Activated T-cell treated with anti-CD3 and anti-CD28 coated beads, Interleukin-2, amount 50 U/mL, for 4 hours (primary cell): ENCODE measurements at regions not wholly inside any gene's neighbourhood (a gene's known extent, or its start where the extent isn't known, plus 50 kb on each side); places are given as distances from the start of the nearest gene placed in this dataset.

Source experiments
- ATAC-seq, 2 donors: fragments of 200-7000 bp; cut with Tn5 transposase; one replicate each; pipeline ENCODE4 v1.10.0; 2021
- DNase-seq: peaks from one replicate; pipeline ENCODE4 v3.0.0-alpha.2; 2020
- H3K27me3 Mint-ChIP-seq: one replicate; pipeline ENCODE4 v1.8.0; 2021; ENCODE audit warnings: low read depth, mixed read lengths
- H3K36me3 Mint-ChIP-seq: one replicate; pipeline ENCODE4 v1.8.0; 2022; ENCODE audit warnings: mixed read lengths; ENCODE audit not compliant: insufficient read depth
- H3K4me1 Mint-ChIP-seq: one replicate; pipeline ENCODE4 v1.8.0; 2021; ENCODE audit warnings: low read depth, mixed read lengths
- H3K4me3 Mint-ChIP-seq: one replicate; pipeline ENCODE4 v1.8.0; 2021; ENCODE audit warnings: mild to moderate bottlenecking, moderate library complexity, mixed read lengths
- H3K9me3 Mint-ChIP-seq: one replicate; pipeline ENCODE4 v1.8.0; 2021; ENCODE audit warnings: mixed read lengths

DNA sequence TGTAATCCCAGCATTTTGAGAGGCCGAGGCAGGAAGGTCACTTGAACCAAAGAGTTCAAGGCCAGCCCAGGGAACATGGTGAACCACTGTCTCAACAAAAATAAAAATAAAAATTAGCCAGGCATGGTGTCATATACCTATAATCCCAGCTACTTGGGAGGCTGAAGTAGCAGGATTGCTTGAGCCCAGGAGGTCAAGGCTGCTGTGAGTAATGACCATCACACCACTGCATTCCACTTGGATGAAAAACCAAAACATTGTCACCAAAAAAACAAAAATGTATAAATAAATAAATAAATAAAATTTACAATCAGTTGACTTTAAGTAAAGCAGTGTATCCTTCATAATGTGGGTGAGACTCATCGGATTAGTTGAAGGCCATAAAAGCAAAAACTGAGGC lies 541.4 kb downstream of the CSNK1G3 start:
- Mint-ChIP-seq H3K4me3 (no peak overlapping the region), H3K27me3 (no peaks in the 10 kb centered on the region), H3K4me1 (no peaks in the 10 kb centered on the region), H3K9me3 (peaks cover 8% of the 10 kb centered on the region), H3K36me3 (no peaks in the 10 kb centered on the region)
- DNase-seq (no peak), ATAC-seq (no peak)

DNA sequence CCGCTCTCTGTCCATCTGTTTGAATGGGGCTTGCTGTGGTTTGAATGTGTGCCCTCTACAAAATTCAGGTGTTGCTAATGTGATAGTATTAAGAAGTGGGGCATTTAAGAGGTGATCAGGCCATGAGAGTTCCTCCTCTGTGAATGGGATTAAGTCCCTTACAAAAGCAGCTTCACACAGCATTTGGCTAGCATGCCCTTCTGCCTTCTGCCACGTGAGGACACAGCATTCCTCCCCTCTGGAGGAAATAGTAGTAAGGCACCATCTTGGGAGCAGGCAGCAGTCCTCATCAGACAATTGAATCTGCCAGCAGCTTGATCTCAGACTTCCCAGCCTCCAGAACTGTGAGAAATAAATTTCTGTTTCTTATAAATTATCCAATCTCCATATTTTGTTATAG lies 540.2 kb downstream of the CSNK1G3 start:
- H3K27me3 Mint-ChIP-seq: no peaks in the 10 kb centered on the region
- no peaks in the 10 kb centered on the region for H3K36me3 Mint-ChIP-seq
- peaks cover 8% of the 10 kb centered on the region for H3K9me3 Mint-ChIP-seq
- no peak overlapping the region for H3K4me3 Mint-ChIP-seq
- ATAC-seq (no peak), DNase-seq (no peak)
- H3K4me1 Mint-ChIP-seq: no peaks in the 10 kb centered on the region

DNA sequence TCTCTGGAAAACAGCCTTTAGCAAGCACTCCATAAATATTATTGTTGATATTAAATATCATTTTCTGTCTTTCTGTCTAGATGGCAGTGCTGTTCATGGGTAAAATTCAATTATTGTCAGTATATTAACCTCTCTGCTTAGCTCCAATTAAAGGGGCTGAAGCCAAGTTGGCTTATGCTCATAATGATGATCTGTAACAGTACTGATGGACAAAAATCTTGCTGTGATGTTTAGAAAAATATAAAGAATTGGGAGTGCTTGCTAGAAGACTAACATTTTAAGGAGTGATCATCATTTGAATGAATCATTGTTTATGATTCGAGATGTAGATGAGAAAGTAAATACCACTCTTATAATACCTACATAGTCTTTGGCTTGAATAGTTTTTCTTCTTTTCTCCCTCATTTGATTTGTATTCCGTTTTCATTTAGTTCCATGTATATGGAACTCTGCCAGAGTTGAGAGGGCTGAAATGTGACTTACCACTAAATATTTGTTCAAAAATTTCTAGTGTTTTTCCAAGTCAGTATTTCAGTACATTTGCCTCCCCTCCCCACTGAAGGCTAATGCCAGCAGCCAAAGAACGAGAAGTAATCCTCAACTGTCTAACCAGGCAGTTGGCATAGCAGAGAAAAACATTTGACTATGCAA lies 538.3 kb downstream of the CSNK1G3 start:
- ATAC-seq (no peak), DNase-seq (no peak)
- H3K27me3 Mint-ChIP-seq: no peaks in the 10 kb centered on the region
- H3K4me3 Mint-ChIP-seq: no peak overlapping the region
- H3K9me3 Mint-ChIP-seq: peaks cover 10% of the 10 kb centered on the region
- H3K4me1 Mint-ChIP-seq: no peaks in the 10 kb centered on the region
- no peaks in the 10 kb centered on the region for H3K36me3 Mint-ChIP-seq

DNA sequence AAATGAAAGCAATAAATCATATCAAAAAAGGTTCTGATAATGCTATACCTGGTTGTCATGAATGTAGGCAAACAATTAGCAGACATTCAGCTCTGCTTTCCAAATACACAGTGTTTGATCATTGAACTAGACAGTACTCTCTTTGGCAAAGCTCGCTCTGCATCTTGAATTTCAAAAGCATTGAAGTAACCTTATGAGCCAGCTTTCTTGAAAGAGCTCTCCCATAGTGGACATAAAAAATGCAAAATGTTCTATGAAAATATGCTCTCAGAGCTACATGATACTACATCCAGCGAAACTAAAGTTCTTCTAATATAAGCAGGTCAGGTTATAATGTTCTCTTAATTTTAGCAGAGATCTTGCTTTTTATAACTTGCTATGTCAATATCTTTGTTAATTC lies 533.4 kb downstream of the CSNK1G3 start:
- peaks cover 8% of the 10 kb centered on the region for H3K9me3 Mint-ChIP-seq
- ATAC-seq (no peak), DNase-seq (no peak)
- H3K4me3 Mint-ChIP-seq: no peak overlapping the region
- H3K4me1 Mint-ChIP-seq: no peaks in the 10 kb centered on the region
- H3K36me3 Mint-ChIP-seq: no peaks in the 10 kb centered on the region
- no peaks in the 10 kb centered on the region for H3K27me3 Mint-ChIP-seq

DNA sequence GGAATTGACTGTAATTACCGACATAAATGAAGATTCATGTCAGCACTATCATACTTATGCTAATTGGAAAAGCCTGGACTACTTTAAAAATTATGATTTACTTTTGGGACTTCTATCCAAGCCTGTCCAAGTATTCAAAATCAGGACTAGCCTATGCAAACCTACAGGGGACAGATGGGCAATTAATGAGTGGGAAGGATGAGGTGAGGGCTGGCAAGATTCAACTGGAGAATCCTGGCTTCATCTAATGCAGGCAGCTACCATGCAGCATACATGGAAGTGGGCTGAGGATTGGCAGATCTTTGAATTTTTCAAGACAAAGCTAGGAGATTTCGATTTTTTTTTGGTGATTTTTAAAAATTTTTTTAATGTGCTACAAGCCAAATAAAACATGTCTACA lies 532.6 kb downstream of the CSNK1G3 start:
- DNase-seq (no peak), ATAC-seq (no peak)
- H3K9me3 Mint-ChIP-seq: peaks cover 8% of the 10 kb centered on the region
- no peak overlapping the region for H3K4me3 Mint-ChIP-seq
- H3K36me3 Mint-ChIP-seq: no peaks in the 10 kb centered on the region
- no peaks in the 10 kb centered on the region for H3K4me1 Mint-ChIP-seq
- no peaks in the 10 kb centered on the region for H3K27me3 Mint-ChIP-seq

DNA sequence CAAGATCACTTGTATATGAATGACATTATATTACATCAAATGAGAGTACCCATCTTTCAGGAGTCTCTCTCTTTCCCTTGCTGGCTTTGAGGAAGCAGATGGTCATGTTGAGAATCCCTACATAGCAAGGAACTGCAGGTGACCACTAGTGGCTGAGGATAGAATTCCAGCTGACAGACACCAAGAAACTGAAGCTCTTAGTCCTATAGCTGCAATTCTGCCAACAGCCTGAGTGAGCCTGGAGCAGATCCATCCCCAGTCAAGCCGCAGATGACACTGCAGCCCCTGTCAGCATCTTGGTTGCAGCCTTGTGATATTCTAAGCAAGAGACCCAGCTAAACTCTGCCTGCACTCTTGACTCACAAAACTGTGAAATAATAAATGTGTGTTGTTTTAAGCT lies 531.5 kb downstream of the CSNK1G3 start:
- Mint-ChIP-seq H3K4me1 (no peaks in the 10 kb centered on the region), H3K4me3 (no peak overlapping the region), H3K27me3 (no peaks in the 10 kb centered on the region), H3K36me3 (no peaks in the 10 kb centered on the region), H3K9me3 (peaks cover 8% of the 10 kb centered on the region)
- DNase-seq (no peak), ATAC-seq (no peak)

DNA sequence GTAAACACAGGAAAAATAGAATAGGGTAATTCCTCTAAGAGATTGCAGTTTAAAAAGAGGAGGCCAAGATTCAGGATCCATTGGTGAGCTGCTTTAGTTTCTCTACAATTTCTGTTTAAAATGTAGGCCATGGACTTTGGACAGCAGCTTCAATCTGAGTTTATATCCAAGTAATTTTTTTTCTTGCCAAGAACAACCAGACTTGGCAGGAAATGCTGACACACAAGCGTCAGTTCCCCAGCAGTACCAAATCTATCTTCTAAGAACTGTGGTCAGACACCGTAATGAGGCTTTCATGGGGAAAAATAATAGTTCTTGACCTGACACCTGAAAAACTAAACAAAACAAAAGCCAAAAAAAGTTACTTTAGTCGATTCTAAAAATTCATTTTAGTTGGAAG lies 528.8 kb downstream of the CSNK1G3 start:
- no peak for DNase-seq
- Mint-ChIP-seq H3K4me1 (no peaks in the 10 kb centered on the region), H3K9me3 (peaks cover 7% of the 10 kb centered on the region), H3K4me3 (no peak overlapping the region), H3K27me3 (no peaks in the 10 kb centered on the region), H3K36me3 (no peaks in the 10 kb centered on the region)
- ATAC-seq: no peak

DNA sequence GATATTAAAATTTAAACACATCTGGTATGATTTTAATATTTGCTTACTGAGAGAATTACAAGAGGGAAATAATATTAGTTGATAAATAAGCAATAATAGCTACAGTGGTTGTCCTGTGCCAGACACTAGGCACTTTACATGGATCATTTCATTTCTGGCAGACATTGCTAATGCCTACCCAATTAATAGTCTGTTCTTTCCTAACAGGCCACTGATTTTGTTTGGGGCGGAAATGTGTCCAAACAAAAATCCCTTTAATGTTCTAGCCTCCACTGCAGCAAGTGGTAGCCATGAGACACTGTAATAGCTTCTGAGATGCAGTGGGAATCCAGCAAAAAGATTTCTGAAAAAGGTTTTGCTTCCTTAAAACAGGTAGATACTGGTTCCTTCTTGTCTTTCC lies 527.4 kb downstream of the CSNK1G3 start:
- no peak for ATAC-seq
- H3K27me3 Mint-ChIP-seq: no peaks in the 10 kb centered on the region
- DNase-seq: no peak
- H3K36me3 Mint-ChIP-seq: no peaks in the 10 kb centered on the region
- H3K9me3 Mint-ChIP-seq: peaks cover 5% of the 10 kb centered on the region
- H3K4me1 Mint-ChIP-seq: no peaks in the 10 kb centered on the region
- H3K4me3 Mint-ChIP-seq: no peak overlapping the region

DNA sequence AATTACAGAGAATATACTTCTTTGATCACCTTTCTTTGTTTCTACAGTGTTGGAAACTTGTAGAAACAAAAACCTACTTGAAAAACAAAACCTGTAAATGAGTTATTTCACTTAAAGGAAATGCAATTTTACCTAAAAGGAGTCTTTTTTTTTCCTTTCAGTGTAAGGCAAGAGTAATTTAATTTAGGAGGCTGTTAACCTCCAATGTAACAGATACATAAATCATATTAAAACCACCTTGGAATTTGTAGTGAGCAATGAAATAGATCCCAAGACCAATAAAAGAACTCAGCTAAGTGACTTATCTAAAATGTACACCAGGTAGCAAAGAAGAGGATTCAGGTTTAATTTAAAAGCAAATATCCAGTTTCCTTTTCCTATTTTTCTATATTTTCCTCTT lies 524.8 kb downstream of the CSNK1G3 start:
- H3K27me3 Mint-ChIP-seq: no peaks in the 10 kb centered on the region
- ATAC-seq: no peak
- DNase-seq: no peak
- H3K4me1 Mint-ChIP-seq: no peaks in the 10 kb centered on the region
- no peaks in the 10 kb centered on the region for H3K36me3 Mint-ChIP-seq
- peaks cover 8% of the 10 kb centered on the region for H3K9me3 Mint-ChIP-seq
- no peak overlapping the region for H3K4me3 Mint-ChIP-seq

DNA sequence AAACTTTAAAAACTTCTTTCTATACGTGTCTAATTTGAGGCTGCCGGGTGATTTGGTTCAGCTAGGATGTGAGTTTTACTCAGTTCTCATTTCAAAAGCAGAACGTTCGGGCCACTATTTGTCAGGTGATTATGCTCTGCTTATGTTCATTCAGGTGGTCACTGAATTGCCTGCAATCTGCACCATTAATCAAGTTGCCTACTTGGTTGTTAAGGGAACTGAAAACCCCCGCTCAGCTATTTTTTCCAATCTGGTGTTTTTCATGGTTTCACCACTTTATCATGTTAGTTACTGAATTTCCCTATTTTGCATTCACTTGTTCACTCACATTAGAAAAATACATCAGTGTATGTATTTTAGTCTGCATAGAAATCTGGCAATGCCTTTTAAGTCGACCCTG lies 523.0 kb downstream of the CSNK1G3 start:
- Mint-ChIP-seq H3K9me3 (peaks cover 3% of the 10 kb centered on the region), H3K36me3 (no peaks in the 10 kb centered on the region), H3K27me3 (no peaks in the 10 kb centered on the region), H3K4me3 (no peak overlapping the region), H3K4me1 (no peaks in the 10 kb centered on the region)
- no peak for DNase-seq
- no peak for ATAC-seq

DNA sequence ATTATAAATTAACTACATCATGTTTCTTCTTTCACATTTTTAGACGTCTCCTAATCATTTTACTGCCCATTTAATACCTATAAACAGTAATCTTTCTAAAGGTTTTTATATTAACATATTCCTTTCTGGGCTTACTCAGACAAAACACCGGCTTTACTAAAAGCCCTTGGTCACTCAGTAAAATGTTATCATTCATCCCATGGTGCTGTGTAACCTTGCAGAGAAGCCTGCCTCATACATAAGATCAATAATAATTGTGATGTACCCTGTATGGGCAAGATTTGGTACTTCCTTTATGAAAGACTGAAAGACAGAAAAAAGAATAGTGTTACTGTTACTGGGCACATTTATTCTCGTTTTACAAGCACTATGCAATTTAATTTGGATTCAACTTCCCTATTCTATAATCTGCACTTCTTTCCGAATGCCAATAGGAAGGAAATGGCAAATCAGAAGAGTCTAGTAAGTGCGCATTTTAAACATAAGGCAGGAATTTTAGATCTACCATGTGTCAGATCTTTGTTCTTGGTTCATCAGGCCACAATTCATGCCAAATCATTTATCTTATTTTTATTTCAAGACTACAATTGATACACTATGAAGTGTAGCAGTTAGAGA lies 522.2 kb downstream of the CSNK1G3 start:
- ATAC-seq (no peak), DNase-seq (no peak)
- Mint-ChIP-seq H3K9me3 (peaks cover 3% of the 10 kb centered on the region), H3K36me3 (no peaks in the 10 kb centered on the region), H3K4me1 (no peaks in the 10 kb centered on the region), H3K4me3 (no peak overlapping the region), H3K27me3 (no peaks in the 10 kb centered on the region)

DNA sequence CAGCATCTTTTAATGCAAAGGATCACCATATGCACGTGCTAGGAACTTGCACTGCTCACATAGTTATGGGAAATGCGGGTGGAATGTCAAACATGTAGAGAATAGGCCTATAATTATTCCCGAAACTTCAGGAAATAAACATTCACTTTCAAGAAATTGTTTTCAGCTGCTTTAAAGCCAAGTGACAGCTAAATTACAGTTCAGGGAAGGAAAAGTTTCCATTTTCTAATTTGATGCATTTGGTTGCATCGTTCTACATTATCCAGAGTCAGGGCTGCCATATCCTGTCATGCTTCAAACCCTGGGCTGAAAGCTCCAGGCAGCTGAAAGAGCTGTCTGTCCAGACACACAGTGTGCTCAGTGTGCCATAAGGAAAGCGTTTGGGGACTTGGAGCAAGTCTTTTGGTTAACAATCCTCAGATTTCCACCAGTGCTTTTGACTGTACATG lies 518.1 kb downstream of the CSNK1G3 start:
- DNase-seq (no peak), ATAC-seq (no peak)
- Mint-ChIP-seq H3K36me3 (no peaks in the 10 kb centered on the region), H3K9me3 (peaks cover 8% of the 10 kb centered on the region), H3K4me1 (no peaks in the 10 kb centered on the region), H3K27me3 (no peaks in the 10 kb centered on the region), H3K4me3 (no peak overlapping the region)

DNA sequence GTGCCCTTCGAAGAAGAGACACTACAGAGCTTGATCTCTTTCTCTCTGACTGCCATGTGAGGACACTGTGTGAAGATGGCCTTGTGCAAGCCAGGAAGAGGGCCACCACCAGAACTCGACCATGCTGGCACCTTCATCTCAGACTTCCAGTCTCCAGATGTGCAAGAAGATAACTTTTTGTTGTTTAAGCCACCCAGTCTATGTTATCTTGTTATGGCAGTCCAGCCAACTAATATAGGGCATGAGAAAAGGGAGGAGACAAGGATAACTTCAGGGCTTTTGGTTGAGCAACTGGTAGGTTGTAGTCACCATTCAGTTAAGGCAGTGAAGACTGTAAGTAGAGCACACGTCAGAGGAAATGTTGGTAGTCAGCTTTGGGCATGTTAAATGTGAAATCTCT lies 515.5 kb downstream of the CSNK1G3 start:
- Mint-ChIP-seq H3K4me3 (no peak overlapping the region), H3K27me3 (no peaks in the 10 kb centered on the region), H3K36me3 (no peaks in the 10 kb centered on the region)

DNA sequence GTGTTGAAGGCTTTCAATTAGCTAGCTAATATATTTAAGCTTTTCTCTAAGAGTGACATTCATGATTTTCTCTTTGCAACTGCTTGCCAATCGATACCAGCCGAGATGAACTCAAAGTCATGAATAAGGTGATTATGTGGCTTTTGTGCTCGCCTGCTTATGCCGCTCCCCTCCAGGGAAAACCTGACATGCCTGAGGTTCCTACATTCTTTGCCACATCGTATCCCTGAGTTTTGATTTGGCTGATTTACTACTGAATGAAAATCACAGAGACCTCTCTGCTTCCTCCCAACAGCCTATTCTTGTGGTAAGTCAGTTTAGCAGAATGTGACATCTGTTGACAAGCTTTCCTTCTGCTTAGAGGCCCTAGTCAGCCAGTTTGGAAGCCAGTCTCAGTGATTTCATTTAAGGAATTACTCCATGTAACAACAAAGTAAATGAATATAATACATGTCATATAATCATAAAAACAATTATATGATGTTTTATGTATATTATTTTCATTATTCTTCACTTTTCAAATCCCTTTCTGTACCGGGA lies 513.4 kb downstream of the CSNK1G3 start:
- H3K4me1 Mint-ChIP-seq: no peaks in the 10 kb centered on the region
- no peak overlapping the region for H3K4me3 Mint-ChIP-seq
- ATAC-seq: no peak

More for the DNA sequence above, 515.5 kb downstream of the CSNK1G3 start:
- Mint-ChIP-seq H3K4me1 (no peaks in the 10 kb centered on the region), H3K9me3 (peaks cover 4% of the 10 kb centered on the region)
- ATAC-seq (no peak), DNase-seq (no peak)

DNA sequence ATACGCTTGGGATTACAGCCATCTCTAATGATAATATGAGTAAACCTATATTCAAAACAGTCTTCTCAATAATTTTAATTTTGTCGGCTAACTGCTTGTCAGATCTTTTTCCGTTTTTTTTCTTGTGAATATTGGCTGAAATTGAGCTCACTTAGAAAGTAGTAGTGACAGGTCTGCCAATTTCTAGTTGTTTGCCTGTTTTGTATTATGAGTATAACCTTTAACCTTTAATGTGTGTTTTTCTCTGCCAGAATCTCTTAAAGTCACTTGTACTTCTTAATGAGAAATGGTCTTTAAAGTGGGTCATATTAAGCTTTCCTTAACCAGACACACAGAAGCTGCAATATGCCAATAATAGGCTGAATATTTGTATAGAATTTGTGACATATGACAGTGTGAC lies 511.0 kb downstream of the CSNK1G3 start:
- DNase-seq (no peak), ATAC-seq (no peak)
- Mint-ChIP-seq H3K27me3 (no peaks in the 10 kb centered on the region), H3K9me3 (peaks cover 13% of the 10 kb centered on the region), H3K4me3 (no peak overlapping the region), H3K36me3 (no peaks in the 10 kb centered on the region), H3K4me1 (no peaks in the 10 kb centered on the region)

More for the DNA sequence above, 513.4 kb downstream of the CSNK1G3 start:
- Mint-ChIP-seq H3K27me3 (no peaks in the 10 kb centered on the region), H3K9me3 (peaks cover 6% of the 10 kb centered on the region), H3K36me3 (no peaks in the 10 kb centered on the region)
- no peak for DNase-seq
